HEK293 (cell line): ENCODE measurements at regions not wholly inside any gene's neighbourhood (a gene's known extent, or its start where the extent isn't known, plus 50 kb on each side); places are given as distances from the start of the nearest gene placed in this dataset.

Experiments used
- CTCF ChIA-PET: fragments of 350-600 bp; formaldehyde crosslinking; extraction: SDS; loops from one replicate; lab custom pipeline; 2021; ENCODE audit warnings: antibody characterized with exemption; lab: Yijun Ruan, JAX
- POLR2A ChIA-PET: fragments of 300-600 bp; formaldehyde crosslinking; extraction: SDS; loops from one replicate; lab custom pipeline; 2020; ENCODE audit warnings: antibody characterized with exemption, inconsistent platforms; lab: Yijun Ruan, JAX
- H3K27ac ChIP-seq: fragments of 200-500 bp; sonication (Bioruptor generic); 2 replicates; pipeline ENCODE4 v1.5.1; 2014; ENCODE audit warnings: low read depth, low read length, control low read depth, inconsistent platforms; ENCODE audit errors: extremely low read depth
- H3K36me3 ChIP-seq, 2 experiments: fragments of 200-500 bp in 1 of 2; sonication (Bioruptor generic) in 1 of 2; 1 replicate in 1 of 2; 2 replicates in 1 of 2; pipeline ENCODE4 v1.5.1; 2014 to 2017; ENCODE audit warnings: inconsistent platforms in 2 of 2, low read length in 2 of 2; ENCODE audit not compliant: control insufficient read depth in 2 of 2, insufficient read depth in 1 of 2
- H3K4me1 ChIP-seq: fragments of 200-500 bp; sonication (Bioruptor generic); 2 replicates; pipeline ENCODE4 v1.5.1; 2014; ENCODE audit warnings: mild to moderate bottlenecking, low read length, inconsistent platforms; ENCODE audit not compliant: control insufficient read depth, insufficient read depth
- H3K4me3 ChIP-seq: 2 replicates; pipeline ENCODE4 v1.5.1; 2011; ENCODE audit warnings: low read depth, mild to moderate bottlenecking, control low read depth, low read length, moderate library complexity
- H3K9me3 ChIP-seq: fragments of 200-500 bp; sonication (Bioruptor generic); 2 replicates; pipeline ENCODE4 v1.5.1; 2014; ENCODE audit warnings: low read depth, low read length, inconsistent platforms; ENCODE audit not compliant: control insufficient read depth, insufficient read depth
- HOXC10 ChIP-seq: sonication (generic); formaldehyde crosslinking; IDR thresholded peaks from 2 replicates; pipeline ENCODE4 v1.8.1; 2023; ENCODE audit warnings: mild to moderate bottlenecking, missing genetic modification reagents
- IKZF3 ChIP-seq: fragments of 450-650 bp; IDR thresholded peaks from 2 replicates; pipeline ENCODE4 v1.5.0; 2018; ENCODE audit warnings: missing biosample characterization, mild to moderate bottlenecking, missing genetic modification characterization, moderate library complexity
- KLF9 ChIP-seq: fragments of 450-650 bp; formaldehyde crosslinking; IDR thresholded peaks from 2 replicates; pipeline ENCODE4 v1.5.1; 2016; ENCODE audit warnings: missing biosample characterization, missing genetic modification characterization, low read depth
- MYNN ChIP-seq: fragments of 450-650 bp; formaldehyde crosslinking; IDR thresholded peaks from 2 replicates; pipeline ENCODE4 v1.5.1; 2016; ENCODE audit warnings: missing biosample characterization, missing genetic modification characterization, borderline replicate concordance
- RBAK ChIP-seq: fragments of 450-650 bp; formaldehyde crosslinking; IDR thresholded peaks from 2 replicates; pipeline ENCODE4 v1.5.1; 2016; ENCODE audit warnings: missing biosample characterization, missing genetic modification characterization
- SCRT1 ChIP-seq: fragments of 450-650 bp; formaldehyde crosslinking; IDR thresholded peaks from 2 replicates; pipeline ENCODE4 v1.5.1; 2016; ENCODE audit warnings: missing biosample characterization, missing genetic modification characterization, borderline replicate concordance
- SP7 ChIP-seq: fragments of 450-650 bp; formaldehyde crosslinking; IDR thresholded peaks from 2 replicates; pipeline ENCODE4 v1.5.1; 2016; ENCODE audit warnings: missing biosample characterization, missing genetic modification characterization
- WT1 ChIP-seq: fragments of 450-650 bp; formaldehyde crosslinking; IDR thresholded peaks from 2 replicates; pipeline ENCODE4 v1.5.1; 2016; ENCODE audit warnings: missing biosample characterization, missing genetic modification characterization
- ZBTB20 ChIP-seq: fragments of 450-650 bp; formaldehyde crosslinking; IDR thresholded peaks from 2 replicates; pipeline ENCODE4 v1.5.1; 2016; ENCODE audit warnings: missing biosample characterization, missing genetic modification characterization
- ZBTB48 ChIP-seq: fragments of 450-650 bp; formaldehyde crosslinking; IDR thresholded peaks from 2 replicates; pipeline ENCODE4 v1.5.1; 2016; ENCODE audit warnings: missing biosample characterization, missing genetic modification characterization
- ZBTB7A ChIP-seq: fragments of 450-650 bp; formaldehyde crosslinking; IDR thresholded peaks from 2 replicates; pipeline ENCODE4 v1.5.1; 2016; ENCODE audit warnings: low read depth, missing biosample characterization, missing genetic modification characterization
- ZFP41 ChIP-seq: fragments of 450-650 bp; formaldehyde crosslinking; IDR thresholded peaks from 2 replicates; pipeline ENCODE4 v1.5.1; 2016; ENCODE audit warnings: missing biosample characterization, missing genetic modification characterization, borderline replicate concordance
- ZNF10 ChIP-seq: fragments of 450-650 bp; formaldehyde crosslinking; IDR thresholded peaks from 2 replicates; pipeline ENCODE4 v1.5.1; 2017; ENCODE audit warnings: missing biosample characterization, missing genetic modification characterization
- ZNF112 ChIP-seq: fragments of 450-650 bp; formaldehyde crosslinking; IDR thresholded peaks from 2 replicates; pipeline ENCODE4 v1.5.0; 2017; ENCODE audit warnings: missing biosample characterization, missing genetic modification characterization
- ZNF16 ChIP-seq: fragments of 450-650 bp; formaldehyde crosslinking; IDR thresholded peaks from 2 replicates; pipeline ENCODE4 v1.5.1; 2016; ENCODE audit warnings: low read depth, missing biosample characterization, missing genetic modification characterization
- ZNF169 ChIP-seq: fragments of 450-650 bp; formaldehyde crosslinking; IDR thresholded peaks from 2 replicates; pipeline ENCODE4 v1.5.1; 2016; ENCODE audit warnings: missing biosample characterization, missing genetic modification characterization
- ZNF202 ChIP-seq: fragments of 450-650 bp; formaldehyde crosslinking; IDR thresholded peaks from 2 replicates; pipeline ENCODE4 v1.5.1; 2016; ENCODE audit warnings: missing biosample characterization, missing genetic modification characterization, borderline replicate concordance
- ZNF221 ChIP-seq: fragments of 450-650 bp; formaldehyde crosslinking; IDR thresholded peaks from 2 replicates; pipeline ENCODE4 v1.5.1; 2017; ENCODE audit warnings: missing biosample characterization, missing genetic modification characterization, borderline replicate concordance
- ZNF248 ChIP-seq: fragments of 450-650 bp; formaldehyde crosslinking; IDR thresholded peaks from 2 replicates; pipeline ENCODE4 v1.5.1; 2017; ENCODE audit warnings: missing biosample characterization, missing genetic modification characterization
- ZNF335 ChIP-seq: fragments of 450-650 bp; formaldehyde crosslinking; conservative IDR thresholded peaks from 2 replicates; pipeline ENCODE4 v1.5.1; 2016; ENCODE audit warnings: missing biosample characterization, missing genetic modification characterization
- ZNF449 ChIP-seq: fragments of 450-650 bp; formaldehyde crosslinking; IDR thresholded peaks from 2 replicates; pipeline ENCODE4 v1.5.1; 2017; ENCODE audit warnings: missing biosample characterization, mild to moderate bottlenecking, missing genetic modification characterization, moderate library complexity
- ZNF529 ChIP-seq: fragments of 450-650 bp; formaldehyde crosslinking; IDR thresholded peaks from 2 replicates; pipeline ENCODE4 v1.5.1; 2017; ENCODE audit warnings: missing genetic modification characterization, missing biosample characterization; ENCODE audit not compliant: insufficient replicate concordance
- ZNF585B ChIP-seq: fragments of 450-650 bp; formaldehyde crosslinking; IDR thresholded peaks from 2 replicates; pipeline ENCODE4 v1.5.1; 2016; ENCODE audit warnings: missing biosample characterization, missing genetic modification characterization
- ZNF624 ChIP-seq: fragments of 450-650 bp; formaldehyde crosslinking; IDR thresholded peaks from 2 replicates; pipeline ENCODE4 v1.5.1; 2017; ENCODE audit warnings: missing biosample characterization, missing genetic modification characterization
- ZNF658 ChIP-seq: fragments of 450-650 bp; formaldehyde crosslinking; IDR thresholded peaks from 2 replicates; pipeline ENCODE4; 2016; ENCODE audit warnings: missing biosample characterization, missing genetic modification characterization
- ZNF664 ChIP-seq: fragments of 450-650 bp; formaldehyde crosslinking; IDR thresholded peaks from 2 replicates; pipeline ENCODE4 v1.5.1; 2016; ENCODE audit warnings: missing biosample characterization, missing genetic modification characterization
- ZNF670 ChIP-seq: fragments of 450-650 bp; formaldehyde crosslinking; IDR thresholded peaks from 2 replicates; pipeline ENCODE4 v1.5.1; 2016; ENCODE audit warnings: missing biosample characterization, missing genetic modification characterization, low read depth
- ZNF677 ChIP-seq: fragments of 450-650 bp; IDR thresholded peaks from 2 replicates; pipeline ENCODE4 v1.5.0; 2018; ENCODE audit warnings: missing biosample characterization, mild to moderate bottlenecking, missing genetic modification characterization, moderate library complexity
- ZNF837 ChIP-seq: fragments of 450-650 bp; formaldehyde crosslinking; IDR thresholded peaks from 2 replicates; pipeline ENCODE4 v1.5.1; 2016; ENCODE audit warnings: missing biosample characterization, missing genetic modification characterization
- ZSCAN18 ChIP-seq: fragments of 450-650 bp; formaldehyde crosslinking; IDR thresholded peaks from 2 replicates; pipeline ENCODE4 v1.5.1; 2016; ENCODE audit warnings: missing biosample characterization, missing genetic modification characterization

DNA sequence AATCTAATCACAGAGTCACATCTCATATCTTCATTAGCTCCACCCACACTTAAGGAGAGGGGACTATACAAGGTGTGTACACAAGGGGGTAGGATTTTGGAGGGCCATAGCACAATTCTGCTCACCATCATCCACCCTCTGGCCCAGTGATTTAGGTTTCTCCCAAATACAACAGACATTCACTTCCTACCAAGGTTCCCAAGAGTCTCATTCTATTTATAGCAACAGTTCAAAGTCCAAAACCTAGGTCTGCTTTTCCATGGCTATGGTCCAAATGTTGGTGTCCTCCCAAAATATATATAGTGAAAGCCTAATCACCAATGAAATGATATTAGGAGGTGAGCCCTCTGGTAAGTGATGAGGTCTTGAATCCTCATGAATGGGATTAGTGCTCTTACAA is 353.2 kb upstream of the PLD5 start (continued):
- TF ChIP-seq ZNF449 (tag by site-specific recombination): no peak
- TF ChIP-seq ZNF248 (tag by site-specific recombination): no peak
- TF ChIP-seq RBAK (tag by site-specific recombination): no peak
- TF ChIP-seq KLF9 (tag by site-specific recombination): no peak
- TF ChIP-seq ZNF529 (tag by site-specific recombination): no peak
- TF ChIP-seq ZSCAN18: no peak
- TF ChIP-seq ZNF677 (tag by site-specific recombination): no peak

DNA sequence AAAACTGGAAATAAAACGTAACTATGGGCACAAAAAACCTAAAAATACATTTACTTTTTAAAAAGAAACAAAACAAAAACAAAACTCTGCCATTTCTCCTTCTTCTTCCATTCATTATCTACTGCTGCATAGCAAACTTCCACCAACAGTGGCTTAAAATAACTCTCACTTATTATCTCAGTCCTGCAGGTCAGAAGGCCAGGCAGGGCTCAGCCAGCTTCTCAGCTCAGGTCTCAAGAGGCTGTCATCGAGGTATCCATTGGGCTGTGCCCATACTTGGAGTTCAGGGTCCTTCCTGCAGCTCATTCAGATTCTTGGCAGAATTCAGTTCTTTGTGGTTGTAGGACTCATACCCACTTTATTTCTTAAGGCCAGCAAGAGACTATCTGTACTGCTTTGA is 352.7 kb upstream of the PLD5 start:
- Histone ChIP-seq H3K36me3 (no peaks in the 10 kb centered on the region), H3K27ac (no peak overlapping the region), H3K4me1 (no peaks in the 10 kb centered on the region), H3K4me3 (no peak overlapping the region), H3K9me3 (no peaks in the 10 kb centered on the region)
- ChIA-PET CTCF (interaction anchor here (0.5 to 0.6 kb wide), 2 partner anchors 81 to 1534 kb away, joined by 3 read pairs; no protein-coding TSS in a partner anchor), POLR2A (no interaction called here)
- TF ChIP-seq ZBTB7A (tag by site-specific recombination) (no peak), ZNF10 (no peak), ZNF221 (tag by site-specific recombination) (no peak), HOXC10 (no peak), IKZF3 (tag by site-specific recombination) (no peak), ZBTB48 (tag by site-specific recombination) (no peak)

GRCh38 chr1:242876030-242876429 is 351.5 kb upstream of the PLD5 start:
- Histone ChIP-seq H3K36me3 (no peaks in the 10 kb centered on the region), H3K4me3 (no peak overlapping the region), H3K4me1 (no peaks in the 10 kb centered on the region), H3K27ac (no peak overlapping the region), H3K9me3 (no peaks in the 10 kb centered on the region)
- TF ChIP-seq ZNF169: no peak
- TF ChIP-seq ZNF16 (tag by site-specific recombination): no peak
- no peak for TF ChIP-seq ZNF658
- TF ChIP-seq ZNF202: no peak
- TF ChIP-seq ZNF624 (tag by site-specific recombination): no peak
- TF ChIP-seq MYNN (tag by site-specific recombination): no peak
- no peak for TF ChIP-seq WT1
- no peak for TF ChIP-seq ZNF664 (tag by site-specific recombination)
- no peak for TF ChIP-seq ZNF670
- no peak for TF ChIP-seq ZBTB20
- TF ChIP-seq ZNF837 (tag by site-specific recombination): no peak
- no peak for TF ChIP-seq IKZF3 (tag by site-specific recombination)
- TF ChIP-seq ZNF112: no peak
- no peak for TF ChIP-seq ZNF585B (tag by site-specific recombination)
- TF ChIP-seq ZNF335 (tag by site-specific recombination): no peak
- no peak for TF ChIP-seq SP7
- TF ChIP-seq ZFP41 (tag by site-specific recombination): no peak
- no peak for TF ChIP-seq SCRT1 (tag by site-specific recombination)
- POLR2A ChIA-PET: no interaction called here
- CTCF ChIA-PET: no interaction called here
